H1 (cell line): ENCODE measurements at regions not wholly inside any gene's neighbourhood (a gene's known extent, or its start where the extent isn't known, plus 50 kb on each side); places are given as distances from the start of the nearest gene placed in this dataset.

Source experiments
- BCL11A ChIP-seq, 2 experiments: IDR thresholded peaks; one replicate each; pipeline ENCODE4 v1.6.1; 2011; ENCODE audit warnings: low read depth in 2 of 2, low read length in 2 of 2, mild to moderate bottlenecking in 2 of 2
- CHD2 ChIP-seq: IDR thresholded peaks from 2 replicates; pipeline ENCODE4 v1.6.1; 2012; ENCODE audit warnings: low read length, improper control_type of control experiment
- SP2 ChIP-seq: IDR thresholded peaks from 2 replicates; pipeline ENCODE4 v1.6.1; 2012; ENCODE audit warnings: mild to moderate bottlenecking, low read length, inconsistent platforms
- SRF ChIP-seq: IDR thresholded peaks from 2 replicates; pipeline ENCODE4 v1.6.1; 2011; ENCODE audit warnings: mild to moderate bottlenecking, low read depth, low read length, moderate library complexity
- SUZ12 ChIP-seq: fragments of 200-600 bp; sonication (generic); IDR thresholded peaks from 2 replicates; pipeline ENCODE4 v1.6.1; 2012; ENCODE audit warnings: mild to moderate bottlenecking, inconsistent platforms, low read length, moderate library complexity, mixed read lengths
- TBP ChIP-seq: IDR thresholded peaks from 2 replicates; pipeline ENCODE4 v1.6.1; 2011; ENCODE audit warnings: low read depth, low read length, improper control_type of control experiment
- ZNF274 ChIP-seq: IDR thresholded peaks from 2 replicates; pipeline ENCODE4 v1.7.0; 2012; ENCODE audit warnings: low read length, borderline replicate concordance; ENCODE audit errors: extremely low read depth
- TF ChIP-seq, protein P1 (sequence below): IDR thresholded peaks from 2 replicates; pipeline ENCODE4 v1.6.1; 2011; ENCODE audit warnings: low read depth, mild to moderate bottlenecking, low read length; ENCODE audit not compliant: insufficient read depth
- TF ChIP-seq, protein P2 (sequence below): IDR thresholded peaks from 2 replicates; pipeline ENCODE4 v1.6.1; 2011; ENCODE audit warnings: low read length, improper control_type of control experiment

GRCh38 chr14:98808494-98809407 is 463.2 kb downstream of the BCL11B start (continued):
- TF ChIP-seq SUZ12 (no peak), CHD2 (no peak), BCL11A (IDR thresholded peaks at IDR 0.05; ENCODE audit: low read depth in 2 of 2, low read length in 2 of 2) (no peak), TBP (no peak), SP2 (no peak), ZNF274 (no peak), SRF (no peak)
- TF ChIP-seq, protein P1, sequence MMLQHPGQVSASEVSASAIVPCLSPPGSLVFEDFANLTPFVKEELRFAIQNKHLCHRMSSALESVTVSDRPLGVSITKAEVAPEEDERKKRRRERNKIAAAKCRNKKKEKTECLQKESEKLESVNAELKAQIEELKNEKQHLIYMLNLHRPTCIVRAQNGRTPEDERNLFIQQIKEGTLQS, result no peak
- TF ChIP-seq, protein P2, sequence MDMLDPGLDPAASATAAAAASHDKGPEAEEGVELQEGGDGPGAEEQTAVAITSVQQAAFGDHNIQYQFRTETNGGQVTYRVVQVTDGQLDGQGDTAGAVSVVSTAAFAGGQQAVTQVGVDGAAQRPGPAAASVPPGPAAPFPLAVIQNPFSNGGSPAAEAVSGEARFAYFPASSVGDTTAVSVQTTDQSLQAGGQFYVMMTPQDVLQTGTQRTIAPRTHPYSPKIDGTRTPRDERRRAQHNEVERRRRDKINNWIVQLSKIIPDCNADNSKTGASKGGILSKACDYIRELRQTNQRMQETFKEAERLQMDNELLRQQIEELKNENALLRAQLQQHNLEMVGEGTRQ, result no peak
